Fibroblast of villous mesenchyme (primary cell): ENCODE measurements at regions not wholly inside any gene's neighbourhood (a gene's known extent, or its start where the extent isn't known, plus 50 kb on each side); places are given as distances from the start of the nearest gene placed in this dataset.

Experiments
- DNase-seq: peaks from one replicate; pipeline ENCODE4 v3.0.0-alpha.2; 2010; ENCODE audit warnings: low read depth
- H3K4me3 ChIP-seq: 2 replicates; pipeline ENCODE4 v1.5.1; 2011; ENCODE audit warnings: low read depth, mild to moderate bottlenecking, low read length
- CTCF ChIP-seq: IDR thresholded peaks from 2 replicates; pipeline ENCODE4 v1.5.1; 2012; ENCODE audit warnings: low read depth, mild to moderate bottlenecking, low read length; ENCODE audit not compliant: insufficient read depth

- DNase-seq: no peak
- TF ChIP-seq CTCF: no peak
Measured at GRCh38 chr21:41682719-41683179, 84.1 kb downstream of the RIPK4 start.

GRCh38 chr21:41681939-41682718, 84.7 kb downstream of the RIPK4 start:
- H3K4me3 ChIP-seq: no peak overlapping the region
- DNase-seq: no peak
- no peak for TF ChIP-seq CTCF

More at GRCh38 chr21:41682719-41683179, 84.1 kb downstream of the RIPK4 start:
- no peak overlapping the region for H3K4me3 ChIP-seq

GRCh38 chr21:41681348-41681801, 85.5 kb downstream of the RIPK4 start:
- no peak for DNase-seq
- TF ChIP-seq CTCF: no peak
- no peak overlapping the region for H3K4me3 ChIP-seq

- no peak overlapping the region for H3K4me3 ChIP-seq
- no peak for DNase-seq
- no peak for TF ChIP-seq CTCF
Measured at GRCh38 chr21:41680444-41681347, 86.2 kb downstream of the RIPK4 start.

GRCh38 chr21:41678924-41679318, 87.9 kb downstream of the RIPK4 start:
- TF ChIP-seq CTCF: no peak
- DNase-seq: peak; percentile 93
- H3K4me3 ChIP-seq: no peak overlapping the region

GRCh38 chr21:41678016-41678923, 88.6 kb downstream of the RIPK4 start:
- no peak overlapping the region for H3K4me3 ChIP-seq
- TF ChIP-seq CTCF: no peak
- DNase-seq: no peak
